GM23338 (cell line): ENCODE measurements at regions not wholly inside any gene's neighbourhood (a gene's known extent, or its start where the extent isn't known, plus 50 kb on each side); places are given as distances from the start of the nearest gene placed in this dataset.

Experiments
- CREB1 ChIP-seq: fragments of 250-450 bp; sonication (Bioruptor Pico); IDR thresholded peaks from 2 replicates; pipeline ENCODE4 v1.5.0; 2020; ENCODE audit warnings: low read depth, mild to moderate bottlenecking, moderate library complexity
- EZH2 ChIP-seq: fragments of 200-600 bp; sonication (generic); IDR thresholded peaks from one replicate; pipeline ENCODE4 v1.8.0; 2017; ENCODE audit warnings: antibody characterized with exemption, mild to moderate bottlenecking, low read depth; ENCODE audit not compliant: unreplicated experiment
- EZH2phosphoT487 ChIP-seq: fragments of 200-600 bp; sonication (generic); IDR thresholded peaks from one replicate; pipeline ENCODE4 v1.8.1; 2018; ENCODE audit warnings: antibody characterized with exemption; ENCODE audit not compliant: unreplicated experiment
- JUNB ChIP-seq: IDR thresholded peaks from one replicate; pipeline ENCODE4 v1.6.1; 2016; ENCODE audit warnings: antibody characterized with exemption; ENCODE audit not compliant: unreplicated experiment
- POLR2AphosphoS5 ChIP-seq: IDR thresholded peaks from 2 replicates; pipeline ENCODE4 v1.6.1; 2016; ENCODE audit warnings: antibody characterized with exemption, low read depth
- REST ChIP-seq: IDR thresholded peaks from one replicate; pipeline ENCODE4 v1.6.1; 2018; ENCODE audit warnings: antibody characterized with exemption; ENCODE audit not compliant: unreplicated experiment
- STAT1 ChIP-seq: IDR thresholded peaks from one replicate; pipeline ENCODE4 v1.6.1; 2016; ENCODE audit warnings: antibody characterized with exemption; ENCODE audit not compliant: unreplicated experiment
- TF ChIP-seq, protein P1 (sequence below), 2 experiments: fragments of 200-600 bp in 1 of 2; sonication (generic) in 1 of 2; conservative IDR thresholded peaks; 2 replicates each; pipeline versions ENCODE4 v1.5.1 to v1.6.1; 2016 to 2017; ENCODE audit warnings: antibody characterized with exemption in 2 of 2, low read depth in 2 of 2, mild to moderate bottlenecking in 2 of 2, moderate library complexity in 1 of 2
- TF ChIP-seq, protein P2 (sequence below): IDR thresholded peaks from 2 replicates; pipeline ENCODE4 v1.6.1; 2016; ENCODE audit warnings: antibody characterized with exemption

GRCh38 chr3:162628531-162628930, 1131.9 kb downstream of the OTOL1 start:
- TF ChIP-seq, protein P1, sequence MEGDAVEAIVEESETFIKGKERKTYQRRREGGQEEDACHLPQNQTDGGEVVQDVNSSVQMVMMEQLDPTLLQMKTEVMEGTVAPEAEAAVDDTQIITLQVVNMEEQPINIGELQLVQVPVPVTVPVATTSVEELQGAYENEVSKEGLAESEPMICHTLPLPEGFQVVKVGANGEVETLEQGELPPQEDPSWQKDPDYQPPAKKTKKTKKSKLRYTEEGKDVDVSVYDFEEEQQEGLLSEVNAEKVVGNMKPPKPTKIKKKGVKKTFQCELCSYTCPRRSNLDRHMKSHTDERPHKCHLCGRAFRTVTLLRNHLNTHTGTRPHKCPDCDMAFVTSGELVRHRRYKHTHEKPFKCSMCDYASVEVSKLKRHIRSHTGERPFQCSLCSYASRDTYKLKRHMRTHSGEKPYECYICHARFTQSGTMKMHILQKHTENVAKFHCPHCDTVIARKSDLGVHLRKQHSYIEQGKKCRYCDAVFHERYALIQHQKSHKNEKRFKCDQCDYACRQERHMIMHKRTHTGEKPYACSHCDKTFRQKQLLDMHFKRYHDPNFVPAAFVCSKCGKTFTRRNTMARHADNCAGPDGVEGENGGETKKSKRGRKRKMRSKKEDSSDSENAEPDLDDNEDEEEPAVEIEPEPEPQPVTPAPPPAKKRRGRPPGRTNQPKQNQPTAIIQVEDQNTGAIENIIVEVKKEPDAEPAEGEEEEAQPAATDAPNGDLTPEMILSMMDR (conservative IDR thresholded peaks at IDR 0.05; ENCODE audit: low read depth in 2 of 2): no peak
- TF ChIP-seq STAT1: no peak
- TF ChIP-seq POLR2AphosphoS5: no peak
- TF ChIP-seq EZH2phosphoT487: no peak
- TF ChIP-seq, protein P2, sequence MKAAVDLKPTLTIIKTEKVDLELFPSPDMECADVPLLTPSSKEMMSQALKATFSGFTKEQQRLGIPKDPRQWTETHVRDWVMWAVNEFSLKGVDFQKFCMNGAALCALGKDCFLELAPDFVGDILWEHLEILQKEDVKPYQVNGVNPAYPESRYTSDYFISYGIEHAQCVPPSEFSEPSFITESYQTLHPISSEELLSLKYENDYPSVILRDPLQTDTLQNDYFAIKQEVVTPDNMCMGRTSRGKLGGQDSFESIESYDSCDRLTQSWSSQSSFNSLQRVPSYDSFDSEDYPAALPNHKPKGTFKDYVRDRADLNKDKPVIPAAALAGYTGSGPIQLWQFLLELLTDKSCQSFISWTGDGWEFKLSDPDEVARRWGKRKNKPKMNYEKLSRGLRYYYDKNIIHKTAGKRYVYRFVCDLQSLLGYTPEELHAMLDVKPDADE: no peak
- TF ChIP-seq REST: no peak
- TF ChIP-seq JUNB: no peak
- no peak for TF ChIP-seq CREB1 (CRISPR knock-in tag)
- TF ChIP-seq EZH2: no peak
